Upper lobe of left lung (tissue), 4 donors: ENCODE measurements at regions not wholly inside any gene's neighbourhood (a gene's known extent, or its start where the extent isn't known, plus 50 kb on each side); places are given as distances from the start of the nearest gene placed in this dataset.

ENCODE experiments used
- POLR2A ChIP-seq, 4 donors: fragments of 450-650 bp; IDR thresholded peaks; one replicate each; pipeline ENCODE4 v1.5.1; 2016 to 2017; ENCODE audit warnings: antibody characterized with exemption in 4 of 4, mild to moderate bottlenecking in 2 of 4
- TF ChIP-seq, protein P1 (sequence below), 6 experiments: fragments of 450-650 bp in 4 of 6; fragments of 200-600 bp in 2 of 6; sonication (generic) in 2 of 6; IDR thresholded peaks; one replicate each; pipeline ENCODE4 v1.5.1; 2016 to 2019; ENCODE audit warnings: antibody characterized with exemption in 6 of 6

DNA sequence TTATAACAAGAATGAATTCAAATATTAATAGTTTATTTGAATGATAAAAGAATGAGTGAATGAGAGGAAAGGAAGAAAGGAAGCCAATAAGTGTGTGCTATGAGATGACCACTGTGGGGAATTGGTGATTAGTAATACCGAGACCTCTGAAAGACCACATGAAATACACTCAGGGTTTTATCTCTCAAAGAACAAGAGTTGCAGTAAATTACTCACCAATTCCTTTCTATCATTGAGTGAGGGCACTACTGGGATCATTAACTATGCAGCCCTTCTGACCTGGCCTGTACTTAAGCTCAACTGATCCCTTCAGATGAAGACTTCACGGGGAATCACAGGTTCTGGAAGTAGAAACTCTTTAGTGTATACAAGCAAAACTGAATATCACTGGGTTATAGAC, 1636.1 kb downstream of the SLITRK5 start:
- TF ChIP-seq, protein P1, sequence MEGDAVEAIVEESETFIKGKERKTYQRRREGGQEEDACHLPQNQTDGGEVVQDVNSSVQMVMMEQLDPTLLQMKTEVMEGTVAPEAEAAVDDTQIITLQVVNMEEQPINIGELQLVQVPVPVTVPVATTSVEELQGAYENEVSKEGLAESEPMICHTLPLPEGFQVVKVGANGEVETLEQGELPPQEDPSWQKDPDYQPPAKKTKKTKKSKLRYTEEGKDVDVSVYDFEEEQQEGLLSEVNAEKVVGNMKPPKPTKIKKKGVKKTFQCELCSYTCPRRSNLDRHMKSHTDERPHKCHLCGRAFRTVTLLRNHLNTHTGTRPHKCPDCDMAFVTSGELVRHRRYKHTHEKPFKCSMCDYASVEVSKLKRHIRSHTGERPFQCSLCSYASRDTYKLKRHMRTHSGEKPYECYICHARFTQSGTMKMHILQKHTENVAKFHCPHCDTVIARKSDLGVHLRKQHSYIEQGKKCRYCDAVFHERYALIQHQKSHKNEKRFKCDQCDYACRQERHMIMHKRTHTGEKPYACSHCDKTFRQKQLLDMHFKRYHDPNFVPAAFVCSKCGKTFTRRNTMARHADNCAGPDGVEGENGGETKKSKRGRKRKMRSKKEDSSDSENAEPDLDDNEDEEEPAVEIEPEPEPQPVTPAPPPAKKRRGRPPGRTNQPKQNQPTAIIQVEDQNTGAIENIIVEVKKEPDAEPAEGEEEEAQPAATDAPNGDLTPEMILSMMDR (IDR thresholded peaks at IDR 0.05) = no peak
- no peak for TF ChIP-seq POLR2A (IDR thresholded peaks at IDR 0.05)
